Stimulated activated CD4-positive, alpha-beta T cell treated with anti-CD3 and anti-CD28 coated beads, Interleukin-4, amount 100 ng/mL, for 24 hours (primary cell): ENCODE measurements at regions not wholly inside any gene's neighbourhood (a gene's known extent, or its start where the extent isn't known, plus 50 kb on each side); places are given as distances from the start of the nearest gene placed in this dataset.

Experiments used
- DNase-seq: peaks from one replicate; pipeline ENCODE4 v3.0.0-alpha.2; 2020

GRCh38 chr17:72262766-72263165 is 141.9 kb downstream of the SOX9 start:
- no peak for DNase-seq

- no peak for DNase-seq
These were observed 144.0 kb downstream of the SOX9 start for GRCh38 chr17:72264682-72265405.

DNA sequence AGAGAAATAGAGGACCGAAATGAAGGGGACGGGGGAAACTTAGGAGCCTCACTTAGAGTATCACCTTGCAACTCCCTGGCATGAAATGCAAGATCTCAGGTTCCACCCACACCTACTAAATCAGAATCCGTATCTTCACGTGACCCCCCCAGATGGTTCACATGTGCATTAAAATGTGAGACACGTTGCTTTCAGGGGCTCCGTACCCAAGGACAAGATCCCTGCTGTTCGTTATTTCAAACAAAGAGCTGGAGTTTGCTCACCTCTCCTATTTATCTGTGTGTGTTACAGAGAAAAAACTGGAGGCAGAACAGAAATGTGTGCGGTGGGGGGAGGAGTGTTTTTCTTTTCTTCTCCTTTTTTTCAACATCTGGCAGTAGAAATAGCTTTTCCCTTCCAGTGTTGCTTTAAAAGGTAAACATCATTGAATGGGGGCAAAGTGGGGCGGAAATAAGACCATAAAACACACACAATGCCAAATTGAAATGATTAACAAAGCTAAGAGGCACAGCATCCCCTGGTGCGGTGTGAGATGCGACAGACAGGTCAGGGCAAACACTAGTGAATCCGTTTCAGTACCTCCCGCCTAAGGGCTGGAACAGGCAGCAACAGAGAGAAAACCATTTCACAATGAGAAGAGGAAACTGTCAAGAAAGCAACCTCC is 145.4 kb downstream of the SOX9 start:
- no peak for DNase-seq

- DNase-seq, result no peak
These were observed 146.8 kb downstream of the SOX9 start for GRCh38 chr17:72267601-72268000.

- DNase-seq, result no peak
These were observed 147.6 kb downstream of the SOX9 start for GRCh38 chr17:72268431-72268830.

DNA sequence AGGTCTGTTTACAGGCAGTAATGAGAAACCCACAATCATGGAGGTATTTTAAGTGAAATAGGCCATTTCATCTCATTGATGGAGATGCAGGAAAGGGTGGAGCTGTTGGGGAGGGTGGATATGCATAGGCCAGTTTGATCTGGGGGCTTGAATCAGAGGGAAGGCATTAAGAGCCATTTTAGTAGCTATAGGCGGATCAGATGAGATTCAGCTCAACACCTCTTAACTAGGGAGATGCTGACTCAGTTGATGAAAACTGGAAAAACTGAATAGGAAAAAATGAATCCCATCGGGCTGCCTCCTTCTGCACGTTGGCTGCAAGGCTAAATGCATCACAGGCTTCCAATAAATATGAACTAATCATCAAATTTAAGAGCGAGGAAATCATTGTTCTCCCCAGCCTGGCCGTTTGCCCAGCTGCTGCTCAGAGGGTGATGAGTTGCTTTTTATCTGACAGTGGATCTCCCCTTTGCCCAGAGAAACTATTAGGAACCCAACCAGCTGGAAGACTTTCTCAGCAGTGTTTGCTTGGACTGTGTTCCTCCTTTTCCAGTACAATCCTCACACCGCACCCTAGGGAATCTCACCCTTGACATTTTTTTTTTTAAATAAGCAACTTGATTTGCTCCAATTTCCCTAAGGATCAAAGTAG is 149.6 kb downstream of the SOX9 start:
- no peak for DNase-seq

GRCh38 chr17:72271603-72272002 is 150.8 kb downstream of the SOX9 start:
- DNase-seq, result no peak

DNA sequence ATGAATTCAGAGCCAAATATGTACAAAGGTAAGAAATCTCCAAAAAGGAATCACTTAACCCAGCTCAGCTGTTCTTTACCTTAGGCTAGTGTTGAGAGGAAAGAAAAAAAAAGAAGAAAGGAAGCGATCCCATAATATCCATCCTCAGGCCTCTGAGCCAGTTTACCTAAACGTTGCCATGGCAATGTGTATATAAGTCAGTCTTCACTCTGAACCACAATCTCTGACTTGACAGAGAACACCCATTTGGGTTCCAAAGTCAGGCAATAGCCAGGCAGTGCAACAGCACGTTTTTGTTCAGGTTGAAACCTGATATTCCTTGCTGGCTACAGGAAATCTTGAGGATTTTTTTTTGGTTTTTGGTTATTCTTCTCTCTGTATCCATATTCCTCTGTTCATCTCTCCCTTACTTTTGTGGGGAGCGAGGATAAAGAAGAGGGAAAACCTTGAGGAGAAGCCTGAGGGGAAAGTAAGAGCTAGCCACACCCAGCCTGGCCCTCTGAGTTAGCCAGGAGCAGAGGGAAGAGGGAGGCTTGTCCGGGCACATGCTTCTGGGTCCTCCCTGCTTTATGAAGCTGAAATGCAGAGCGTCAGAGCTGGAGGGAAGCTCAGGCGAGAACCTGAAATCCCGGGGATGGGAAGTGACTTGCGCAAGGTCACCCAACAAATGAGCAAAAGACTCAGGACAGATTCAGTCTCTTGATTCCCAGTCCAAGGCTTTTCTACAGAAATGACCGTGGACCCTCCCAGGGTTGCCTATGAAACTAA is 152.7 kb downstream of the SOX9 start:
- no peak for DNase-seq

DNA sequence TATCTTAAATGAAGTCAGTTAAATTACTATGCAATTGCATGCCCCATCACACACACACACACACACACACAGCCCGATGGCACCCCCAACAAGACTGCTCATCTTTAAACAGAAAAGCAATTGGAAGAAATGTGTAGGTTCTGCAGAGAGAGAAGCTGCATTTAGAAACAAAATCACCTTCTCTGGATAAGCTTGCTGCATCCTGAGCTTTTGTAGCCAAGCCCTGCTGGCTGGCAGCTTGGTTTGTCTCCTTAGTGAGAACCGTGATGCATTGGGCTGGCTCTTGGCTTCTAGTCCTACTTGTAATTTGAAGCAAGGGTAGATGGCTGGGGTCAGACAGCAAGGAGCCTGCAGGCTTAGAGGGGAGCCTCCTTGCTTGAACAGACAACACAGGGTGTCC is 153.8 kb downstream of the SOX9 start:
- no peak for DNase-seq

- no peak for DNase-seq
These were observed 160.1 kb downstream of the SOX9 start for GRCh38 chr17:72280881-72281280.

- DNase-seq, result no peak
These were observed 161.7 kb downstream of the SOX9 start for GRCh38 chr17:72282439-72283029.

DNA sequence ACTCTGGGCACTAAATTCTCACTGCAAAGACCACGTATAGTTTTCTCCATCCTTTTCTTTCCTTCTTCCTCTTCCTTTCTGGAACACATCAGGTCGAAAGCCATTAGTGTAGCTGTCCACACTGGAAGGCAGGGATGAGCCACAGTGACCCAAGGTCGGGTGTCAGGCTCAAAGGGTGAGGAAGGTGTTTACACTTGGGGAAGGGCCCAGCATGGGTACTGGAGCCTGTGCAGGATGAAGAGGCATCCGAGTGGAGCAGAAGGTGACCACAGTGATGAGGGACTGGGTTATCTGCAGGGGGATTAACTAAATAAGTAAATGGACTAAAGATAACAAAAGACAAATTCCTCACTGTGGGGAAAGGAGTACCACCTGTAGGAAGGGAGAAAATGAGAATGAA is 164.0 kb downstream of the SOX9 start:
- DNase-seq, result no peak

DNA sequence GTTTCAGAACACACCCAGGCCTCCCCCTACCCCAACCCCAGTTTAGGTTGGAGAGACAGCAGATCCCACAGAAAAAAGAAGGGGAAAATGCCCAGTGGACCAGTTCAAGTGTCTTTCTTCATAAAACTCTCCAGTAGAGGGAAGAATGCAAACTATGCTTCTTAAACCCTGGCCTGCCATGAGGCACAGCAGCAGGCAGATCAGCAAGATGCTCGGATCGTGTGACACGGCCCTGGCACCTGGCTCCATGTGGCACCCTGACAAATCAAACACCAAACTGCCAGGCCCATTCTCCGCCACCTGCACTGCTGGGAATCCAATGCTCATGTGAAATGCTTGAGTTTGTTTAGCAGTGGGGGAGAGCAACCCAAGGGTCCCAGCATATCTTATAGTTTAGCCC is 166.8 kb downstream of the SOX9 start:
- no peak for DNase-seq

DNA sequence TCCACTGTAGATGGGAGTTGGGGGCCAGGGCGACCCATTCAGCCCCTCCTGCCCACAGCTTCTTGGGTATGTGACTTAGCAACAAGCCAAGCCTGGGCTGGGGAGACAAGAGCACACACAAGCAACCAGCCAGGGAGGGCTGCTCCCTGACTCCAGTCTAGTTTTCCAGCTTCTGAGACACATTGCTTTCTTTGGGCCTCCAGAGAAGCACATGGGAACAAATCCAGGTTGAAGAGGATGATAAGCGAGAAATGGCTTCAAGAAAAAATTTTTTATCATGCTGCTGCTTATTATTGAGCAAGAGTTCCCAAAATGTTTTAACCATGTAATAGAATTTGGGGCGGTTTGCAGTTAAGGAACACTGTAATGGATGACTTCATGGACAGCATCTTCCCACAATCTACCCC is 173.7 kb downstream of the SOX9 start:
- DNase-seq, result no peak

DNA sequence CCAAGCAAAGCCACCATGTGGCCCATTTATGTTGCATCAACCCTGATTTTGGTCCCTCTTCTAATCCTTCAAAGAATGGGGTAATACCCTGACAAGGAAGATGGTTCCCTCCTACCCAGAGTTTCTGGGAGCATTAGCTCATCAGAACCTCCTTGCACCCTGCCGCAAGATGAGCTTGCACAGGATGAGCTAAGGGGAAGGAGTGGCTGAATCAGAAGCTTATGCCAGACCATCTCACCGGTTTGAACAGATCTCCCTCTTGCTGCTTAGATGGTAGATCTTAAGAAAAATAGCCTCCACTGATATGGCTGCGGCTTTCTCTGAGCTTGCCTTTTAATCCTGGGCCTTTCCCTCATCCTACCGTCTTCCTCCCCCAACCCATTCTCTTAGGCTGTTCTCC is 175.1 kb downstream of the SOX9 start:
- no peak for DNase-seq

DNA sequence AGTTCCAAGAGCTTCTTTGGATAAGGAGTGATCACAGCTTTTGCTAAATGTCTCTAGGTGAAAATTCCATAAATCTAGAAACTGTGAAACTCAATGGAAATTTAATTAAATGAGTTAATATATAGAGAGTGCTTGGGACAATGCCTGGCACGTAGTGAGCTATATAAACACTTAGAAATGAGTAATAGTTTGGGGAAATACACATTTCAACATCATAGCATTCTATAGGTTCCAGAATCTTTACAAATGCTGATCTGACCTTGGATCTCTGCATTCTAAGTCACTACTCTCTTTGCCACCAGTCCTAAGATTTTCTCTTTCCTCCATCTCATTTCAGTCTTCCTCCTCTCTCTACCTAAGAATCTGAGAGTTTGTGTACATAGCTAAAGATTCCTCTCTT is 175.6 kb downstream of the SOX9 start:
- DNase-seq, result no peak

DNA sequence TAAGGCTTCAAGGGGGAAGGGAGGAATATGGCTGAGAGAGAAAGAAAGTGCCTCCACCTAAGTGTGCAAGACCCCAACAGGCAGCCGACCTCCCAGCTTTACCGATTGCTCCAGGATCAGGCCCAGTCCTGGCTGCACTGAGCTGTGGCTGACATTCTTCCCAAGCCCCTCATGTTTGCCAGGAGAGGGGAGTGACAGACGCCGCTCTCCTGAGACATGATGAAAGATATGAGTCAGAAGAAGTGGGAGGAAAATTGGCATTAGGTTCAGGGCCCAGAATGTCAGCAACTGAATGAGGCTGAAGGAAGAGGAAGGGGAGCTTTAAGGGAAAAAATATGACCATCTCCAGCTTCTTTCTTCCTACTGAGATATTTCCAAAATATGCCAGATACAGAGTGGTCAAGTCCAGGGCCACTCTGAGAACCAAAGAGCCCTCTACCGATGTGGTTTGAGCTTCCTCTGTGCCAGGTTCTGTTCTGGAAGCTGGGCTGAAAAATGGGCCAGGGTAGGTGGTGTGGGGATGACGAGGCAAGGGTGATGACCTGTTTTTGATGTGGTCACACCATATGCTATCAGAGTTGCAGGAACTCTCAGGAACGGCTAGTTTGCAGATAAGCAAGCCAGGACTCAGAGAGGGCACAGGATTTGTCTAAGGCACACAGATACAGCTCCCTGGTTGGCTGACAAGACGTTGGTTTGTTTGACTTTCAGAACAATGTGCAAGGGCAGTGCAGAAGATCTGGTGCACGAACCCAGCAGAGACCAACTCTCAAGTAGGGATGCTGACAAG is 176.7 kb downstream of the SOX9 start:
- no peak for DNase-seq

- no peak for DNase-seq
These were observed 178.3 kb downstream of the SOX9 start for GRCh38 chr17:72299100-72299499.

- DNase-seq, result no peak
These were observed 178.8 kb downstream of the SOX9 start for GRCh38 chr17:72299592-72299991.

GRCh38 chr17:72301887-72302286 is 181.1 kb downstream of the SOX9 start:
- no peak for DNase-seq

GRCh38 chr17:72302735-72303134 is 181.9 kb downstream of the SOX9 start:
- DNase-seq, result no peak
